ENCODE measurements at regions not wholly inside any gene's neighbourhood (a gene's known extent, or its start where the extent isn't known, plus 50 kb on each side); places are given as distances from the start of the nearest gene placed in this dataset.

DNA sequence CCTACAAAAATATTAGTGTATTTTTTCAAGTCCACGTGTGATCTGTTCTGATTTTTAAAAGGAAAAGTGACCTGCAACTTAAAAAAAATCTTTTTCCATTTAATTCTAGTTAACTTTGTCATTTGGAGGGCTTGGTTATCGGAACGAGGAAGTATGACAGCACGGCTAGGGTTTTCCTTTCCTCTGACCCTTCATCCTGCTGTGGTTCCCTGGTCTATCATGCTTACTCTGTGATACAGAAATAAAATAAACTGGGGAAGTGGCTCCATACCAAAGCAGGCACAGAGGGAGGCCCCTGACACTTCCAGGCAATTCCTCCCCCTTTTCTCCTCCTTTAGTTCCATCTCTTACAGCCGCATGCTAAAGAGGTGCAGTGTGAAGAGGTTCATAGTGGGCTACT is 491.3 kb downstream of the EDEM1 start:
- TF ChIP-seq, protein P1, sequence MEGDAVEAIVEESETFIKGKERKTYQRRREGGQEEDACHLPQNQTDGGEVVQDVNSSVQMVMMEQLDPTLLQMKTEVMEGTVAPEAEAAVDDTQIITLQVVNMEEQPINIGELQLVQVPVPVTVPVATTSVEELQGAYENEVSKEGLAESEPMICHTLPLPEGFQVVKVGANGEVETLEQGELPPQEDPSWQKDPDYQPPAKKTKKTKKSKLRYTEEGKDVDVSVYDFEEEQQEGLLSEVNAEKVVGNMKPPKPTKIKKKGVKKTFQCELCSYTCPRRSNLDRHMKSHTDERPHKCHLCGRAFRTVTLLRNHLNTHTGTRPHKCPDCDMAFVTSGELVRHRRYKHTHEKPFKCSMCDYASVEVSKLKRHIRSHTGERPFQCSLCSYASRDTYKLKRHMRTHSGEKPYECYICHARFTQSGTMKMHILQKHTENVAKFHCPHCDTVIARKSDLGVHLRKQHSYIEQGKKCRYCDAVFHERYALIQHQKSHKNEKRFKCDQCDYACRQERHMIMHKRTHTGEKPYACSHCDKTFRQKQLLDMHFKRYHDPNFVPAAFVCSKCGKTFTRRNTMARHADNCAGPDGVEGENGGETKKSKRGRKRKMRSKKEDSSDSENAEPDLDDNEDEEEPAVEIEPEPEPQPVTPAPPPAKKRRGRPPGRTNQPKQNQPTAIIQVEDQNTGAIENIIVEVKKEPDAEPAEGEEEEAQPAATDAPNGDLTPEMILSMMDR (conservative IDR thresholded peaks at IDR 0.05; ENCODE audit: low read depth, low read length) = no peak
- no peak for DNase-seq (ENCODE audit: low read depth)
- no peak overlapping the region for H3K4me3 ChIP-seq (ENCODE audit: low read depth, low read length)

DNA sequence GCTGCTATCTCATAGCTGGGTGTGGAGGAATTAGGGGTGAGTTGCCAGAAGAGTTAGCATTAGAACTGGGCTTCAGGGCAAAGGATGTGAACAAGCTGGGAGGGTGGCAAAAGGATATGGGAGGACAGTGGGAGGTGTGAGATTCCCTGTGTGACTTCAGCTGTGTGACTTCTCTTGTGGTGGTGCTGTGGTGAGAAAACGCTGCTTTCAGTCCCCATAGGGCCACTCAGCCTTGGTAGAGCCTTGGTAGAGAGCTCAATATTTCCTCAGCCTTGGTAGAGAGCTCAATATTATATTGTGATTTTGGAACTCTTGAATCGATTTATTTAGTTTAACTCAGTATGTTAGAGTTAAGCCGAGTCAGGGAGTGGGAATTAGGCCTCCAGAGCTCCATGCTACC is 499.7 kb downstream of the EDEM1 start:
- H3K4me3 ChIP-seq (ENCODE audit: low read depth, low read length) = no peak overlapping the region
- DNase-seq (ENCODE audit: low read depth) = no peak
- TF ChIP-seq, protein P1 (conservative IDR thresholded peaks at IDR 0.05; ENCODE audit: low read depth, low read length) = no peak

DNA sequence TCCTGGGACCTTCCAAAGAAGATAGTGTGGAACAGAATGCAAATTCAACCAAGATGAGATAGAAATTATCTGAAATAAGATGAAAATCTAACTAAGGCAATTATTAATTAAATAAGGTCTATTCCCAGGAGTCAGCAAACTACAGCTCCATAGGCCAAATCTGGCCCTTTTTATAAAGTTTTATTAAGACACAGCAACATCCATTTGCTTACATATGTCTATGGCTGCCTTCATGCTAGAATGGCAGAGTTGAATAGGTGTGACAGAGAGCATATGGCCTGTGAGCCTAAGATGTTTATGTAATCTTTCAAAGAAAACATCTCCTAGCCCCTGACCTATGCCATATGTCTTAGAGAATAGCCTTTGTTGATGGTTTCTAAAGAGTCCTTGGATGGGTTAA is 503.0 kb downstream of the EDEM1 start:
- DNase-seq (ENCODE audit: low read depth) = no peak
- TF ChIP-seq, protein P1 (conservative IDR thresholded peaks at IDR 0.05; ENCODE audit: low read depth, low read length) = no peak
- no peak overlapping the region for H3K4me3 ChIP-seq (ENCODE audit: low read depth, low read length)

DNA sequence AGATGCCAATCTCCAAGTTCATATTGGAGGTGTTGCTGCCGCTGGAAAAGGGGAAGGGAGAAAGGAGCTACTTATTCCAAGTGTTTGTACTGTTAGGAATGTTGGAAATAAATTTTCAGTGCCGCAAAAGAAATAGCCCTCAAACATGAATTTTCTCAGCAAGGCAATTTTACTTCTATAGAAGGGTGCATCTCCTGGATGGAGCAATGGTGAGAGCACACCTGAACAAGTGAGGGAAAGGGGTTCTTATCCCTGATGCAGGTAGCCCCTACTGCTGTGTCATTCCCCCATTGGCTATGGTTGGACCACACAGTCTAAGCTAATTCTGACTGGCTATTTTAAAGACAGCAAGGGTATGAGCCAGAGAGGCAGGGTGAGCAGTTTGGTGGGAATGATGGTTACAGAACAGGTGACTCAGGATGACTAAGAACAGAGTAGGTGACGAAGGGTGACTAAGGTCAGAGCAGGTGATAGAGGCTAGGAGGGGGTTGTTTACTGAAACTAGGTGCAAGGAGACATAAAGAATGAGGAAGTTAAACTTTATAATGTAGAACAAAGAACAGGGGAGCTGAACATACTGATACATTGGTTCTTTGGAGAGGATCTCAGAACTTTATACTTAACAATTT is 503.5 kb downstream of the EDEM1 start:
- TF ChIP-seq, protein P1 (conservative IDR thresholded peaks at IDR 0.05; ENCODE audit: low read depth, low read length) = no peak
- no peak for DNase-seq (ENCODE audit: low read depth)
- no peak overlapping the region for H3K4me3 ChIP-seq (ENCODE audit: low read depth, low read length)

DNA sequence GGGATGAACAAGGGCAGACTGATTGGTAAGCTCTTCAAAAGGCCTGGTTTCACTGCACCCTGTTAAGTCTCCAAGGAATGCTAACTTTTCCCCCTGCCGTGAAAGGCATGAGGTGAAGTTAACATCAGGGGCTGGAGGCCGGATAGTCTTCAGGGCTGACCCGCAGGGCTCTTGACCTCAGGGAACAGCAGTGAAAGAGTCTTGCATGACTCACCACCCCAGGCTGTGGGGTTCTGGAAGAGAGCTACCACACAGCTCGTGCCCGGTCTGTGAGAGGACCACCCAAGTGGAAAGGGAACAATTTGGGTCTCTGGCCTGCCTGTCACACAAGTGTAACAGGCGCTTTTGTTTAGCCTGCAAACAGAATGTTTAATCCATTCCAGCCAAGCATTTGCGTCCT is 504.9 kb downstream of the EDEM1 start:
- TF ChIP-seq, protein P1 (conservative IDR thresholded peaks at IDR 0.05; ENCODE audit: low read depth, low read length) = no peak
- DNase-seq (ENCODE audit: low read depth) = no peak
- no peak overlapping the region for H3K4me3 ChIP-seq (ENCODE audit: low read depth, low read length)

DNA sequence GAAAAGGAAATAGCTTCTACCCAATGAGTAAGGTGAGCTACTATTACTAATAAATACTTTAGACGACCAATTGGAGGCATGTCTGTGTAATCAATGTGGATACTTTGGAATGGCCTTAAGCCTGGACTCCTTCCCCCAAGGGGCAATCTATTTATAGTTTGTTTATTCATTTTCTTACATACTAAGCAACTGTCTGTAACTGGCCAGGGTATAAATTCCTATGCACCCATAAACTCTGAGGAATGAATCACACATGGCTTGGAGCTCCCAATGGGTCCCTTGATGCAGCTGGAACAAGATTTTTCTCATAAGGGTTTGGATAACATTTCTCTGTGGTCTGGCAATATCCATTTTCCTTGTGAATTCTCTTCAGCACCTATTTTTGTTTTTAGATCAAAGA is 506.8 kb downstream of the EDEM1 start:
- TF ChIP-seq, protein P1 (conservative IDR thresholded peaks at IDR 0.05; ENCODE audit: low read depth, low read length) = no peak
- no peak overlapping the region for H3K4me3 ChIP-seq (ENCODE audit: low read depth, low read length)
- DNase-seq (ENCODE audit: low read depth) = no peak

DNA sequence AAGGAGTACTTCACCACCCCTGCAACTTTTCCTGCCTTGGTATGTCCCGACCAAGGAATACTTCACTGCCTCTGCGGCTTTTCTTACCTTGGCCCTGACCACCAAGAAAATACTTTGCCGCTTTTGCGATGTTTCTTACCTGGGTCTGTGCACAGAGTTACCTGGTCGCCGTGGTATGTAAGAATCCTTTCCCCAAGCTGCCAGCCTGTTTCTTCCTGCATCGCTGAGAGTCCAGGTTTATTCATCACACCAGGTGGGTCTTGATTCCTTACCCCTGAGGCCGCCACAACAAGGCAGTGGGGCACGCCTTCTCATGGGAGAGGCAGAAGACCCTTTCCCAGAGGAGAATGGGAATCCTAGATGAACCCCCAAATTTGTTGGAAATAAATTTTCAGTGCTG is 511.3 kb downstream of the EDEM1 start:
- no peak overlapping the region for H3K4me3 ChIP-seq (ENCODE audit: low read depth, low read length)
- TF ChIP-seq, protein P1 (conservative IDR thresholded peaks at IDR 0.05; ENCODE audit: low read depth, low read length) = no peak
- DNase-seq (ENCODE audit: low read depth) = no peak
